22Rv1 (cell line): ENCODE measurements at regions not wholly inside any gene's neighbourhood (a gene's known extent, or its start where the extent isn't known, plus 50 kb on each side); places are given as distances from the start of the nearest gene placed in this dataset.

Experiments used
- ZFX ChIP-seq: fragments of 450-650 bp; IDR thresholded peaks from 2 replicates; pipeline ENCODE4 v1.6.1; 2017; ENCODE audit warnings: antibody characterized with exemption, borderline replicate concordance
- TF ChIP-seq, protein P1 (sequence below): fragments of 450-650 bp; IDR thresholded peaks from 2 replicates; pipeline ENCODE4 v1.5.1; 2017; ENCODE audit warnings: mild to moderate bottlenecking

DNA sequence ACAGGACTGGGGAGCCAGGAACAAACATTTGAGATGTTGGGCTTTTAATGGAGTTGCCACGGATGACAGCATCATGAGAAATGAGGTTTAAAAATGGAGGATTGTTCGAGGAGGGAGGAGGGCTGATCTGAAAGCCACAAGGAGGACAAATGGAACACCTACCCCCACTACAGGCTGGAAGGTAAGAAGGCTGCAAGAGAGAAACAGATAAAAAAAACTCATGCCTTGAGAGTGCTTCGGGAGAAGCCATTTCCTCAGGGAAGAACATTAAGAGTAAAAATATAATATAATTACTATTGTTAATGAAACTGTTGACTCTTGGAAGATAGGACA lies 119.5 kb upstream of the MAP9 start:
- TF ChIP-seq, protein P1, sequence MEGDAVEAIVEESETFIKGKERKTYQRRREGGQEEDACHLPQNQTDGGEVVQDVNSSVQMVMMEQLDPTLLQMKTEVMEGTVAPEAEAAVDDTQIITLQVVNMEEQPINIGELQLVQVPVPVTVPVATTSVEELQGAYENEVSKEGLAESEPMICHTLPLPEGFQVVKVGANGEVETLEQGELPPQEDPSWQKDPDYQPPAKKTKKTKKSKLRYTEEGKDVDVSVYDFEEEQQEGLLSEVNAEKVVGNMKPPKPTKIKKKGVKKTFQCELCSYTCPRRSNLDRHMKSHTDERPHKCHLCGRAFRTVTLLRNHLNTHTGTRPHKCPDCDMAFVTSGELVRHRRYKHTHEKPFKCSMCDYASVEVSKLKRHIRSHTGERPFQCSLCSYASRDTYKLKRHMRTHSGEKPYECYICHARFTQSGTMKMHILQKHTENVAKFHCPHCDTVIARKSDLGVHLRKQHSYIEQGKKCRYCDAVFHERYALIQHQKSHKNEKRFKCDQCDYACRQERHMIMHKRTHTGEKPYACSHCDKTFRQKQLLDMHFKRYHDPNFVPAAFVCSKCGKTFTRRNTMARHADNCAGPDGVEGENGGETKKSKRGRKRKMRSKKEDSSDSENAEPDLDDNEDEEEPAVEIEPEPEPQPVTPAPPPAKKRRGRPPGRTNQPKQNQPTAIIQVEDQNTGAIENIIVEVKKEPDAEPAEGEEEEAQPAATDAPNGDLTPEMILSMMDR, result no peak
- TF ChIP-seq ZFX, result no peak
